HPDE6-E6E7 (cell line): ENCODE measurements at regions not wholly inside any gene's neighbourhood (a gene's known extent, or its start where the extent isn't known, plus 50 kb on each side); places are given as distances from the start of the nearest gene placed in this dataset.

Source experiments
- DNase-seq: peaks from one replicate; pipeline ENCODE4 v3.0.0; 2011; ENCODE audit warnings: missing footprints; ENCODE audit errors: extremely low spot score

DNA sequence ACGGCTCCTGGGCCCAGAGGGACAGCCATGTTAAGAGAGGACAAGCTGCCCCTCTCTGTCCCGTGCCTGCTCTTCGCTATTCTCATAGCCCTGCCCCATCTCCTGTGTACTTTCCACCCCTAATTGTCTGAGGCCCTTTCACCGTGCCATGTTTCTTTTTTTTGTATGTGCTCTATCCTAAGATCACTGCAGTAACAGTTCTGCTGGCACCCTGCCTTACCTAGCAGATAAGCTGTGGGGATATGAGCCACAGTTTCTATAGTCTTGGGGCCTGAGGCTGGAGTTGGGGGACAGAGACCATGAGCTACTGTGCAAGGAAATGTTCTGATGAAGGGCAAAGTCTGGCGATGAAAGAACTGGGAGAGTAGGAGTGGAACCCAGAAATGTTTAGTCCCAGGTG lies 269.5 kb upstream of the CITED2 start:
- no peak for DNase-seq

DNA sequence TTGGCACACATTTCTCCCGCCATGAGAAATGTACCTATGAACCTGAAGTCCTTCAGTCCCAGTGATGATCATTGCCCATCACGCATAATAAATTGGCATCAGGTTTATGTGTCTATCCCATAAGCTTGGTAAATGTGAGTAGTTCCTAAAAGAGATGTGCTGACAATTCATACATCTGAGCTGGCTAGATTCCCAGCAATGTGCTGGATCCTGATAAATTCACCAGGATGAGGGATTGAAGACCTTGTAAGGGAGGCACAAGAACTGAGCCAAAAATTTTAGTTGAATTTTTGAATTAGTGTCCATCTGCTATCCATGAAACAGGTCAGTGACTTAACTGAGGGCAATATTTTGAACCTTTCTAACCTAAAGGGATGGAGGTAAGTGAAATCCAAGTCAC lies 267.9 kb upstream of the CITED2 start:
- DNase-seq: no peak

DNA sequence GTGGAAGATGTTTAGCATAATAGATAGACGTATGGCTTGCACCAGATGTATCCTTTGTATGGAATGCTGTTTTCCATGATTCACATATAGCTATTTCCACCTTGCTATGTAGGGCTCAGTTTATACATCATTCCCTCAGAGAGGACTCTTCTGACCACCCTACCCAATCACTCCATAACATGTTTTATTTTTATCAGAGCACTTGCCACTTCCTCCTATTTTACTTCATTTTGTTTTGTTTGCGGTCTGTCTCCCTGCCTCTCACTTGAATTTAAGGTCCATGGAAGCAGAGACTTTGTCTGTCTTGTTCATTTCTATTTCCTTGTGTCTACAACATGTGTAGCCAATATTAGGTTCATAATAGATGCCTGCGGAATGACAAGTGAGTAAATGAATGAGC lies 266.9 kb upstream of the CITED2 start:
- DNase-seq: no peak

DNA sequence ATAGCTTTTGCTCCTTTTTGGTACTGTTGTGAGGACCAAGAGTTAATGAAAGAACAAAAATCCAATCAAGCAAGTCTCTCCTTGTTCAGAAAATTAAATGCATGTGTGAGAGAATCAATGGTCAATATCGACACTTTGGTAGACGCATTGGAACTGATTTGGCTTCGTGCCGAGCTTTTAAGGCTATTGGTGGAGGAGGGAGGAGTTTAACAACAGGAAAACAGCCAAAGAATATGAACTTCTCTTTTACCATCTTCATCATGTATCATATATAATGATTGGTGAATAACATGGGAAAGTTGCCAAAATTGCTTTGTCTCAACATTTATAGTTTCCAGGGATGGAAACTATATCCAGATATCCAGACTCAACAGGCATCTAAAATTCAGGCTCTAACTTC lies 266.5 kb upstream of the CITED2 start:
- DNase-seq: no peak

DNA sequence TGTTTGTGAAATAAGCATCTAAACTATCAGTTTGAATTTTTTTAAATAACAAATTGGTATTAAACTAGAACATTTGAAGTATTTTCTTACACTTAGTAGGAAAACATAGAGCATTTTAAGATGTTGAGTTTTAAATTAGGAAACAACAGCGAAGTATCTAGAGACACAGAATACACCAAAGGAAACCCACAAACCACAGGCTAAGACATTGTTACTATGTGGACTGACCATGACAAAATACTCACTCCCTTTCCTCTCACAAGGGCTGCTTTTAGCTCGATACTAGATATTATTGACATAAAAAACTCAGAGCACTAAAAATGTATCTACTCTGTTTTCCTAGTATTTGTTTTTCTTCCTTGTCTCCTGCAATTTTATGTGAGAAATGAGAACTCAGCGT lies 266.0 kb upstream of the CITED2 start:
- DNase-seq: no peak

DNA sequence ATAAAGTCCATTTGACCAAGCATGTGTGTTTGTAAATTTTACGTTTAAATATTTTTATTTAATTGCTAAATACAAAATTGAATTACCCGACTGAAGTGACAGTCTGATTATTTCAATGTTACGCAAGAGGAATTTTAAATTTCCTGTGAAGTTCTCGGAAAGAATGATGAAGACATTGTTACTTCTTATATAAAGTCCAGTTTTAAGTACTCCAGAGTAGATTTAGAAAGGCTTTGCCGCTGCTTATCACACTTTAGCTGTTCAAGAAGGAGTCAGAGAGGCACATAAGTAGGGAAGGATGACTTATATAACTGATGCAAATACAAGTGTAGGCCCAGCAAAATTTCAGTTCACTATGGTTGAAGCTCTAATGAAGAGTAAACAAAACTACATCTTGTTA lies 265.1 kb upstream of the CITED2 start:
- DNase-seq: no peak

DNA sequence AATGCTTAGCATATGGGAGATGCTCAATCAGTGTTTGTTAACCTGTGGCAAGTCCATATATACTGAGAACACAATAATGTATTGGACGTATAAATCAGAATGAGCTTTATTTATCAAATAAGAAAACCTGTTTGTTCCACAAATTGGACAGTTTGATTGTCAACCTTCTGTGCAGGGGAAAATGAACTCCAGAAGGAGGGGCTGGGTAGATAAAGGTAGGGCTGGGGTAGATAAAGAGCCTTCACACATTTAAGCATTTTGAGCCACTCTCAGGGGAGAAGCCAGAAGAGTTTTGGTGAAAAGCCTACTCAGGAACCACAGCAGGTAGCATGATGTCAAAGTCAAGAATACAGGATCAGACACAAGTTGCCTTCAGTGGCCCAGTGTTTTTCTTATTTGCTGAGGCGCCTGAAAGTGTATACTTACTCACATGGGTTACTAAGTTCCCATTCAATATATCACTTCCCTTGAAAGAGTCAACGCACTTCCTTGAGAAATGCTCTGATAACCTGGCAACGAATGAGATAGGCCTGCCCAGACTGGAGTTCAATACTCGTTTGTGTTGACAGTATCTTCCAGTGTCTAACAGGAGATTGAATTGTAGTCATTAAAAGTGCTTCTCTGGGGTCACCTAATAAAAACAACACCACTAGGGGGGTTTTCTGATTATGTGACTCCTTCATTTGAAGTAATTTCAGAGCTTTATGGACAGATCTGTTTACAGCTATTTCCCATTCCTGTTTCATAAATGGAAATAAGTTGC lies 263.9 kb upstream of the CITED2 start:
- DNase-seq: no peak

DNA sequence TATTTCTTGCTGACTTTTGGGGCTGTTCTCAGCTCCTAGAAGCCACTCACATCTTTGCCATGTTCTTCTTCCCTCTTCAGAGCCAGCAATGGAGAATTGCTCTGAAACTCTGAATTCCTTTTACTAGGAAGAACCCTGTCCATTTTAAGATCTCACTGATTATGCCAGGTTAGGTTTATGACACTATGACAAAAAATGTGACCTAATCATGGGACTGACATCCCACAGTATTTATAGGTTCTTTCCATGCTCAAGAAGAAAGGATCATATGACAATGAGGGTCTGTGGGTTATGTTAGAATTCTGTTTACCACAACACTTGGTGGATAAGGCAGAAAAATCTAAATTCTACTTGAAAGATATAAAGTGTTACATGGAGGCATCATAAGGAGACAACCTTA lies 263.3 kb upstream of the CITED2 start:
- DNase-seq: no peak

DNA sequence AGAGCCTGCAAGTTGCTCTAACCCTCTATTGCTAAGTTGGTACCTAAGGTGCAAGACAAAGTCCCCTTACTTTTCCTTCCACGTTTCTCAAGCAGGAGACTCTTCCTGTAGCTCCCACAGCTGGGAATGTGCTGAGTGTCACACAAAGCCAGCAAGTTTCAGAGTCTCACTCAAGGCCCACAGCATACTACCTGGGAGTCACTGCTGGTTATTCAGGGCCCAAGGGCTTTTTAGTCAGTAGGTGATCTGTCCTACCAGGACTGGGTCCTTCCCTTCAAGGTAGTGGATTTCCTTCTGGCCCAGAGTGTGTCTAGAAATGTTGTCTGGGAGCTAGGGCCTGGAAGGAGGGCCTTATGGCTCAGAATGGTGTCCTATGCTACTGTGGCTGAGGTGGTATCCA lies 261.9 kb upstream of the CITED2 start:
- DNase-seq: no peak

DNA sequence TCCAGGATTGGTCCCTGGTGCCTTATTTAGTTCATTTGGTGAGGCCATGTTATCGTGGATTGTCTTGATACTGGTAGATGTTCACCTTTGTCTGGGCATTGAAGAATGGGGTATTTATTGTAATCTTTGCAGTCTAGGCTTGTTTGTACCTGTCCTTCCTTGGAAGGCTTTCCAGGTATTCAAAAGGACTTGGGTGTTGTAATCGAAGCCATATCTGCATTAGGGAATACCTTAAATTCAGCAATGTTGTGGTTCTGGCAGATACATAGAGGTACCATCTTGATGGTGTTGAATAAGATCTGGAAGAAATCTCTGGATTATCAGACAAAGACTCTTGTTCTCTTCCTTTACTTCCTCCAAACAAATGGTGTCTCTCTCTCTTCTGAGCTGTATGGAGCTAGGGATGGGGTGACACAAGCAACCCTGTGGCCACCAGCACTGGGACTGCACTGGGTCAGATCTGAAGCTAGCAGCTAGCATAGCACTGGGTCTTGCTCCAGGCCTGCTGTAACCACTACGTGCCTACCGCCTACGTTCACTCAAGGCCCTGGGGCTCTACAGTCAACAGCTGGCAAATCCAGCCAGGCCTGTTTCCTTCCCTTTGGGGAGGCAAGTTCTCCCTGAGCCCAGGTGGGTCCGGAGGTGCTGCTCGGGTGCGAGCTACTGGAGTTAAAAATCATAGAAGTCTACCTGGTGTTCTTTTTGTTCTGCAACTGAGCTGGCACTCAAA lies 261.1 kb upstream of the CITED2 start:
- DNase-seq: no peak

DNA sequence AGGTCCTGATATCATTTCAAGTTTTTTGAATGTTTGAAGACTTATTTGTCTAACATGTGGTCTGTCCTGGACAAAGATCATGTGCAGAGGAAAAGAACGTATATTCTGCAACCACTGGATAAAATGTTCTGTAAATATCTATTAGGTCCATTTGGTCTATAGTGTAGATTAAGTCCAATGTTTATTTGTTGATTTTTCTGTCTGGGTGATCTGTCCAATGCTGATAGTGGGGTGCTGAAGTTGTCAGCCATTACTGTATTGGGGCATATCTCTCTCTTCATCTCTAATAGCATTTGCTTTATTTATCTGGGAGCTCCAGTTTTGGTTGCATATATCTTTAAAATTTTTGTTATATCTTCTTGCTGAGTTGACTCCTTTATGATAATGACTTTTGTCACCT lies 258.4 kb upstream of the CITED2 start:
- DNase-seq: no peak

DNA sequence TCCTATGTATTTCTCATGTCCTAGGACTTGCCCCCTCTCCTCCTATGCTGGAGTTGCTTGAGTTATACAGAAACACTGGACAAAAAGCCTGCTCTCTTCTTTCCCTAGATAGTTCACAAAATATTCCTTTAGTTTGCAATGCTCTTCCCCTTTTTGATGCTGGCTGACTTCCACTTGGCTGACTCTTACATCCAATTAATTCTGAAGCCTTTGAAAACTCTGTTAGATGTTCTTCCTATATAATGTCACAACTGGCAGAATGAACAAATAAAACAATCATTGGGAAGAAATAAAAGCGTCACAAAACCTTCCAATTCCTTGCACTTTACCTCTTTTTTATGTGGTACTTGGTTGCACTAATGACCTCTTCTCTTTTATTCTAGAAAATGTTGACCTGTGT lies 253.8 kb upstream of the CITED2 start:
- no peak for DNase-seq

DNA sequence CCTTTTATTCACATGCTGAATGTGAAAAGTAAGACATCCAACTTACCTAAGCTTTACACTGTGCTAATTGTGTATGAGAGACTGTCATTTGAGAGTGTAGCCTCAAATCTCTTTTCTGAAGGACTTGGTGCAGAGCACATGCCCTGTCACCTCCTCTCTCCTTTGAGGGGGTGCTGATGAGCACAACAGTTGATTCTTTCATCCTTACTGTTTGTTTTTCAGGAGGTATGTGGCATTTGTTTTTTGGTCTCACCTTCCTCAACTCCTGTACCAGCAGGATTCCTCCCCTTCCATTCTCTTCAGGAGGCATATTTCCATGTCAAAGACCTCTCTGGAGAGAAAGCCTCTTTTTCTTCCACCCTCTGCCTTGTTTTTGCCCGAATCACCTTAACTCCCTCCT lies 252.6 kb upstream of the CITED2 start:
- DNase-seq: no peak

DNA sequence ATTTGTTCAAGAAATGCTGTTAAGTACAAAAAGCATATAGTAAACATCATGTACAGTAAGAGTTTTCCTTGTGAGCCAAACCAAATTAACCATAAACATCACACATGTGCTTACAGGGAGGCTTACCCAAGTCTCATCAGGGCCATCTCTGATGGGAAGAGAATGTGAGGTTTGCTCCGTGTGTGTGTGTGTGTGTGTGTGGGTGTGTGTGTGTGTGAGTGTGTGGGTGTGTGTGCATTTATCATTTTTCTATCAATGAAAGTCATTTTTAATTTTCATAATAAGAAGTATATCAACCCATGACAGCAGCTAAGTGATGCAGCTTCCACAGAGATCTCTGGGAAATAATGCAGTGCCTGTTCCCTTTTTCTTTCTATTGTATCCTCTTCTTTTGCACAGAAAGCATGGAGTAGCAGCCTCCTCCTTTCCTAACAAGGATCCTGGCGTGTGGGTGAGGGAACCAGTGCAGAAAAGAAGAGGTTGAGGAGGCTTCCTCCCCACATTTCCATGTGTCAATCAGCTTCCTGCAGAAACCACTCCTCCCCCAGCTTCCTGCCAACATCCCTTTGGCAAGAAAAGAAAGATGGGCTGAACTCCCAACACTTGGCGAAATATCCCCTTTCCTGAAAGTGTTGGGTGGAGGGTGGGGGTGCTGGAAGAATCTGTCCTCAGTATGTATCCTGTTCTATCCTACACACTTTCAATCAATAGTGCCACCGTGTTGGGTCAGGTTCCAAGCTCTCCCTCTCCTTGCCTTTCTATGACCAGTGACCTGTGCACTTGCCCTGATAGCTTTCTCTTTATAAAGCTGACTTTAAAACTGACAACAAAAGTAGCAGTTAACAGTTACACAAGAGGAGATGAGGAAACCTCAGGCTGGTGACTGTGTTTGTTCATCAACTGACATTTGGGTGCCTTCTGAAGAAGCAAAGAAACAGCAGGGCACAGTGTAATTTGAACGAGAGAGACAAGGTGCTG lies 251.8 kb upstream of the CITED2 start:
- no peak for DNase-seq

DNA sequence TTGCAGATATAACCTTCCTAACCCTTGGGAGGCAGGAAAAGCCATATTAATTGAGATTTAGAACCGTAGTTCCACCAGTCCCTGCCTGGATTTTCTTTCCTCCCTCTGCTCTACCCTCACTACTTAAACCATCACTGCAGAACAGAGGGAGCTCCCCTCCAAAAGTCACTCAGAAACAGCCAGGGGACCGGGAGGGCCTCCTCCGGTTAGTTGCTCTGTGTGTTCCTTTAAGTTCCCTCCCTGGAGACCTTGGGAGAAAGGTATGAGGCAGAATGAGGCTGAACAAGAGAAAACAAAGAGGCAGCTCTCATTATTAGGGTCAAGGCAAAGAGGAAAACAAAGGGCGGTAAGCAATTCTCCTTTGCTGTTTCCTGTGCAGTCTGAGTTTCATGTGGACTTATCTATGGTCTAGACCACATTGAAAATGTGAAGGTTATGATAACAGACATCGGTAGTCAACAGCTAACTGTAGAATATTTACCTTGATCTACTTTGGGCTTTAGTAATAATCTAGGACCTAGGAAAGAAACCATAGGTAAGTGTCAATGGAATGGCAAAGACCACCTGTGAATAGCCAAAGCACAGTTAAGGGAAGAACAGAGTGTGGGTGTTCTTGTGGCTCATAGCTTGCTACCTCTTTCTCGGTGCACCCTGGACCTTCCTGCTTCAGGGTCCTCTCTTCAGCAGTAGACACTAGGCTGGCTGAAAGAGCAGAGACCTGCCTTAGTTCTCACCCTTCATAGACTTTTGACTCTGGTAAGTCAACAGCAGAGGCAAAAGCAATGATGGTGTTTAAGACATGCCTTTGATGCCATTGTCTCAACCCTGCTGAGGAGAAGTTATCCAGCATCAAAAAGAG lies 250.9 kb upstream of the CITED2 start:
- DNase-seq: no peak

DNA sequence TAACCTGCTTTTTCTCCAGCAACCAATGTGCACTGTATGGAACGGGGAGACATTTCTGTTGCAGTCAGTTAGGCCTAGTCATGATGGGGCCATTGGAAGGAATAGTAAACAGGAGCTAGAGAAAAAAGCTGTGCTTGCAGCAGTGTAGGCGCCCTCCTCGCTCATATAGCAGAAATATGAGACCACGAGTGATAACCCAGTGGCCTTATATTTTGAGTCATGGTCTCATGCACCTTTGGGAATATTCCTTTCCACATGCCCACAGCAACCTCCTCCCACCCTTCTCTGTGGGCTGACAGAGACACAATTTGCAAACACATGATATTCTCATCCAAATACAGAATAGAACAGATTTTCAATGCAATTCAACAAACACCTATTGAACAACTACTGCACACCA lies 248.9 kb upstream of the CITED2 start:
- no peak for DNase-seq

DNA sequence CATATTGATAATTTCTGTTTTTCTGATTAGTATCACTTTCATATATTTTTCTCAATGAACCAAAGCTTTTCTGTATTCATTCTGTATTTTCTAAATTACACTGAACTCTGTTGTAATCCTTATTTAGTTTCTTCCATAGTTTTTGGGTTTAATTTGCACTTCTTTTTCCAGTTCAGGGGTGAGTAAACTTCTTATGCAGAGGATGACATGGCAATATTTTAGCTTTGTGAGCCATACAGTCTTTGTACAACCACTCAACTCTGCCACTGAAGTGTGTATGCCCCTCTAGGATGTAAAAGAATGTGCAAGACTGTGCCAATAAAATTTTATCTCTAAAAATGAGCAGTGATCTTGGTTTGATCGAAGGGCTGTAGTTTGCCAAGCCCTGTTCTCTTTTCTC lies 239.0 kb upstream of the CITED2 start:
- DNase-seq: no peak

DNA sequence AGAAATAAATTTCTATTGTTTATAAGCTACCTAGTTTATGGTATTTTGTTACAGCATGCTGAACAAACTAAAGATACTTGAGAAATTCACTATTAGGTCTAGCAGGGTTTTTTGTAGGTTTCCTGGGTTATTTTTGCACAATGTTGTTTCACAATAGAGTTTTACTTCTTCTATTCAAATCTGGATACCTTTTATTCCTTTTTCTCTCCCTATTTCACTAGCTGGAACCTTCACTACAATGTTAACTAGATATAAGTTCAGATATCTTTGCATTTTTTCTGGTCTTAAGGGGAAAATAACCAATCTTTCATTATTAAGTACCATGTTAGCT lies 237.7 kb upstream of the CITED2 start:
- no peak for DNase-seq

DNA sequence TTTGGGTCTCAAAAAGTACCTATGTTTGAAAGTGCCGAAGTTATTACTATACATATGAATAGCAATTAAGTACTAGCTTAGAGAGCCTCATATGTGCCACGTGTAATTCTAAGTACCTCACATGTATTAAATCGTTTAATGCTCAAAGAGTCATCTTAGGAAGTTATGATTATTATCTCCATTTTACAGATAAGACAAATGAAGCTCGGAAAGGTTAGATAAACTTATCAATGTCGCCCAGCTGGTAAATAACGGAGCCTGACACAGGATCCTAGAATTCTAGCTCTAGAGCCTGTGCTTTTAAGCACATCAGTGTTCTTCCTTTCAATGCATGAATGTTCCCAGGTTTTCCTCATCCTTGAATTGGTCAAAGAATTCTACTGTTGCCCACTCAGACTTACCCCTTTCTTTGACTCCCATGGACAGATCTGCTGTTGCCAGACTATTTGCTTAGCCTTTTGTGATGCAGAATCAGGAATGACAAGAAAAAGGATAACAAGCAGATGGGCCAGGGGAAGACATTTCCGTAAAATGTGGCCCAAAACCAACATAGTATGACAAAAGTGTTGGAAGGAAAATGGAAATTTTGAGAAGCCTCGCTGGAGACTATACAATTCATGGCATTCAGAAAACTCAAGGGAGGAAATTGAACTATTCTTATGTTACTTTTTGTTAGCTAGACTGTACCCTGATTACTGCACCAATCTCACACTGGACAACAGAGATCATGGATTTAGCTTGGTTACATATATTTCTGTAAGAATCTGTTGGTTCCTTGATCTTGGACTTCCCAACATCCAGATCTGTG lies 237.1 kb upstream of the CITED2 start:
- DNase-seq: no peak

DNA sequence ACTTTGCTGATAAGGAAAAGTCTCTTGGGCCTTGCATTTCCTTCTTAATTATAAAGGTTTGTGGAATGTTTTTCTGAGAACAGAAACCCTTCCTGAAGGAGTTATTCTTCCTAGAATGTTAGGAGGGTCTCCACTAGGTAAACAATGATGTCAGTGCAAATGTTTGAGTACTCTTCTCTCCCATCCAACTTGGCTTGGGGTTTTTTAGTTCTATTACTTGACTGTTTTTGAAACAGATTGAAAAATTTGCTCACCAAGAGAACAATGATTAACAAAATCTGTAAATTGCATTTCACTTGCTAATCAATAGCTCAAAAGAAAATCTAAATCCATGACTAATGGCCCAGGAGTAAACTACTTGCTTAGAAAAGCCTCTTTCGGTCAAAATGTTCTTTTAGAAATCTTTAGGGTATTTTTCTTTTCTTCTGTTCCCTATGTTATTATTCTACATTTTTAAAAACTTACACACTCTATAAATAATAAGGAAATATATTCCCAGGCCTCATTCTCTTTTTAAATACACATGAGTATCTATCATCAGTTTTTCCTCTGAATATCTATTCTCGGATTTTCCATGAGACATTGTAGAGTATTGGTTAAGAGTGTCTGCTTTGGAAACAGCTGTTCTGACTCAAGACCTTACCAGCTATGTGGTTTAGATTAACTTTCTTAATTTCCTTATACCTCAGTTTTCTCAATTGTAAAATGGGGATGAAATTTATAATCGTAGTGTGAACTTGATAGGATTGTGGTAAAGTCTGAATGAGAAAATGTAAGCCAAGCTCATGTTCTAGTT lies 234.2 kb upstream of the CITED2 start:
- no peak for DNase-seq
